ENCODE measurements at regions not wholly inside any gene's neighbourhood (a gene's known extent, or its start where the extent isn't known, plus 50 kb on each side); places are given as distances from the start of the nearest gene placed in this dataset.

GRCh38 chr13:26887594-26887993 lies 127.0 kb upstream of the GPR12 start:
- Mint-ChIP-seq H3K9me3 (ENCODE audit: low read depth, unreplicated experiment) (peaks cover 2% of the 10 kb centered on the region), H3K27me3 (ENCODE audit: unreplicated experiment) (peaks cover 44% of the 10 kb centered on the region), H3K27ac (ENCODE audit: unreplicated experiment) (no peak overlapping the region), H3K4me1 (ENCODE audit: low read depth, unreplicated experiment) (no peaks in the 10 kb centered on the region), H3K36me3 (ENCODE audit: insufficient read depth, unreplicated experiment) (no peaks in the 10 kb centered on the region), H3K4me3 (ENCODE audit: low read depth, unreplicated experiment) (no peak overlapping the region)
- intact Hi-C loops (cut with micrococcal nuclease; ENCODE audit: unreplicated experiment) = no loop called here
- BruUV-seq (replicated peaks) = no TSS peak
- TF ChIP-seq CTCF (IDR thresholded peaks at IDR 0.05; ENCODE audit: unreplicated experiment) = no peak
- CTCF ChIA-PET = no interaction called here
- DNase-seq = no peak

- Mint-ChIP-seq H3K36me3 (ENCODE audit: insufficient read depth, unreplicated experiment) (no peaks in the 10 kb centered on the region), H3K4me3 (ENCODE audit: low read depth, unreplicated experiment) (no peak overlapping the region), H3K4me1 (ENCODE audit: low read depth, unreplicated experiment) (no peaks in the 10 kb centered on the region), H3K9me3 (ENCODE audit: low read depth, unreplicated experiment) (peaks cover 2% of the 10 kb centered on the region), H3K27me3 (ENCODE audit: unreplicated experiment) (peaks cover 13% of the 10 kb centered on the region), H3K27ac (ENCODE audit: unreplicated experiment) (no peak overlapping the region)
- no peak for TF ChIP-seq CTCF (IDR thresholded peaks at IDR 0.05; ENCODE audit: unreplicated experiment)
- no TSS peak for BruUV-seq (replicated peaks)
- CTCF ChIA-PET = interaction anchor here (0.6 kb wide), 1 partner anchor 97 kb away, joined by 3 read pairs; no protein-coding TSS in a partner anchor
- intact Hi-C loops (cut with micrococcal nuclease; ENCODE audit: unreplicated experiment) = no loop called here
- DNase-seq = no peak
These were observed 123.1 kb upstream of the GPR12 start for GRCh38 chr13:26883613-26884257.

- DNase-seq = no peak
- peaks cover 2% of the 10 kb centered on the region for H3K27me3 Mint-ChIP-seq (ENCODE audit: unreplicated experiment)
- CTCF ChIA-PET = no interaction called here
- intact Hi-C loops (cut with micrococcal nuclease; ENCODE audit: unreplicated experiment) = no loop called here
- no peaks in the 10 kb centered on the region for H3K36me3 Mint-ChIP-seq (ENCODE audit: insufficient read depth, unreplicated experiment)
- H3K4me1 Mint-ChIP-seq (ENCODE audit: low read depth, unreplicated experiment) = no peaks in the 10 kb centered on the region
- no peak for TF ChIP-seq CTCF (IDR thresholded peaks at IDR 0.05; ENCODE audit: unreplicated experiment)
- H3K27ac Mint-ChIP-seq (ENCODE audit: unreplicated experiment) = no peak overlapping the region
- H3K9me3 Mint-ChIP-seq (ENCODE audit: low read depth, unreplicated experiment) = peaks cover 2% of the 10 kb centered on the region
- no peak overlapping the region for H3K4me3 Mint-ChIP-seq (ENCODE audit: low read depth, unreplicated experiment)
- BruUV-seq (replicated peaks) = no TSS peak
These were observed 122.1 kb upstream of the GPR12 start for GRCh38 chr13:26882731-26883130.

- peaks cover 2% of the 10 kb centered on the region for H3K9me3 Mint-ChIP-seq (ENCODE audit: low read depth, unreplicated experiment)
- no peaks in the 10 kb centered on the region for H3K27me3 Mint-ChIP-seq (ENCODE audit: unreplicated experiment)
- H3K4me3 Mint-ChIP-seq (ENCODE audit: low read depth, unreplicated experiment) = no peak overlapping the region
- DNase-seq = no peak
- no peaks in the 10 kb centered on the region for H3K36me3 Mint-ChIP-seq (ENCODE audit: insufficient read depth, unreplicated experiment)
- intact Hi-C loops (cut with micrococcal nuclease; ENCODE audit: unreplicated experiment) = no loop called here
- CTCF ChIA-PET = no interaction called here
- BruUV-seq (replicated peaks) = no TSS peak
- TF ChIP-seq CTCF (IDR thresholded peaks at IDR 0.05; ENCODE audit: unreplicated experiment) = no peak
- no peaks in the 10 kb centered on the region for H3K4me1 Mint-ChIP-seq (ENCODE audit: low read depth, unreplicated experiment)
- H3K27ac Mint-ChIP-seq (ENCODE audit: unreplicated experiment) = no peak overlapping the region
These were observed 120.6 kb upstream of the GPR12 start for GRCh38 chr13:26881154-26881553.

Data from Calu3 (cell line).